Panc1 (cell line): ENCODE measurements at regions not wholly inside any gene's neighbourhood (a gene's known extent, or its start where the extent isn't known, plus 50 kb on each side); places are given as distances from the start of the nearest gene placed in this dataset.

Experiments used
- POLR2AphosphoS5 ChIP-seq: IDR thresholded peaks from 2 replicates; pipeline ENCODE4 v1.6.1; 2012; ENCODE audit warnings: mild to moderate bottlenecking, low read depth, low read length, moderate library complexity
- TCF7L2 ChIP-seq: IDR thresholded peaks from 2 replicates; pipeline ENCODE4 v1.6.1; 2011; ENCODE audit warnings: mild to moderate bottlenecking, low read depth, low read length, inconsistent platforms
- TF ChIP-seq, protein P1 (sequence below): fragments of 450-650 bp; IDR thresholded peaks from 2 replicates; pipeline ENCODE4 v1.5.1; 2017; ENCODE audit warnings: mild to moderate bottlenecking
- TF ChIP-seq, protein P2 (sequence below), 2 experiments: IDR thresholded peaks; 2 replicates each; pipeline ENCODE4 v1.6.1; 2011 to 2012; ENCODE audit warnings: low read depth in 2 of 2, control low read depth in 1 of 2, low read length in 1 of 2, mild to moderate bottlenecking in 1 of 2, moderate library complexity in 1 of 2; ENCODE audit not compliant: insufficient read depth in 1 of 2

DNA sequence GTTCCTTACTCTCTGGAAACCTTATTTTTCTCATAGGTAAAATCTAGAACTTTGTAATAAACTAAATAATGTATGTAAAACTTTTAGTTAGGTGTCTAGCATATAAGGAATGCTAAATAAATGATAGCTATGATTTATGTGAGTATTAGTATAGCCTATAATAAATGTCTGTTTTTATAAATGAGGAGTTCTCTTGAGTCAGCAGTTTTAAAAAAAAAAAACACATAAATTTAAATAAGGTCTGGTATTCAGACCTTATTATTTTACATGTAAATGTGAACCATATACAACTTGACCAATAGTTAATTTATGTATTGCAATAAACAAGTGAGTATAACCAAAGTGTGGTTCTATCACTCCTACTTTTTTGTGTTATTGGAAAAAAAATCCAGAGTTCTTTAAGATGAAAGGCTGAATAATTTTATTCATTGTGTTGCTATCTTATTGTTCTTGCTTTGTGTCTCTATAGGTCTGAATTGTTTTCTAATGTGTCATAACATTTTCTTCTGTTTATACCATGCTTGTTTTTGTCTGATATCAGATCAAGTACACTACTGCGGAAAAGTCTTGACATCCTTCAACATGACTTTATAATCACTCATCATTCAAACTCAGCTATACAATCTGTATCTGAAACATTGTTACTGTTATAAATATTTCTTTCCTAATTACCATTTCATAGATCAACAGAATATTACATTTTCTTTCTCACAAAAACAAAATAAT is 115.7 kb downstream of the RASSF9 start:
- TF ChIP-seq, protein P1, sequence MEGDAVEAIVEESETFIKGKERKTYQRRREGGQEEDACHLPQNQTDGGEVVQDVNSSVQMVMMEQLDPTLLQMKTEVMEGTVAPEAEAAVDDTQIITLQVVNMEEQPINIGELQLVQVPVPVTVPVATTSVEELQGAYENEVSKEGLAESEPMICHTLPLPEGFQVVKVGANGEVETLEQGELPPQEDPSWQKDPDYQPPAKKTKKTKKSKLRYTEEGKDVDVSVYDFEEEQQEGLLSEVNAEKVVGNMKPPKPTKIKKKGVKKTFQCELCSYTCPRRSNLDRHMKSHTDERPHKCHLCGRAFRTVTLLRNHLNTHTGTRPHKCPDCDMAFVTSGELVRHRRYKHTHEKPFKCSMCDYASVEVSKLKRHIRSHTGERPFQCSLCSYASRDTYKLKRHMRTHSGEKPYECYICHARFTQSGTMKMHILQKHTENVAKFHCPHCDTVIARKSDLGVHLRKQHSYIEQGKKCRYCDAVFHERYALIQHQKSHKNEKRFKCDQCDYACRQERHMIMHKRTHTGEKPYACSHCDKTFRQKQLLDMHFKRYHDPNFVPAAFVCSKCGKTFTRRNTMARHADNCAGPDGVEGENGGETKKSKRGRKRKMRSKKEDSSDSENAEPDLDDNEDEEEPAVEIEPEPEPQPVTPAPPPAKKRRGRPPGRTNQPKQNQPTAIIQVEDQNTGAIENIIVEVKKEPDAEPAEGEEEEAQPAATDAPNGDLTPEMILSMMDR, result no peak
- TF ChIP-seq TCF7L2 (no peak), POLR2AphosphoS5 (no peak)
- TF ChIP-seq, protein P2, sequence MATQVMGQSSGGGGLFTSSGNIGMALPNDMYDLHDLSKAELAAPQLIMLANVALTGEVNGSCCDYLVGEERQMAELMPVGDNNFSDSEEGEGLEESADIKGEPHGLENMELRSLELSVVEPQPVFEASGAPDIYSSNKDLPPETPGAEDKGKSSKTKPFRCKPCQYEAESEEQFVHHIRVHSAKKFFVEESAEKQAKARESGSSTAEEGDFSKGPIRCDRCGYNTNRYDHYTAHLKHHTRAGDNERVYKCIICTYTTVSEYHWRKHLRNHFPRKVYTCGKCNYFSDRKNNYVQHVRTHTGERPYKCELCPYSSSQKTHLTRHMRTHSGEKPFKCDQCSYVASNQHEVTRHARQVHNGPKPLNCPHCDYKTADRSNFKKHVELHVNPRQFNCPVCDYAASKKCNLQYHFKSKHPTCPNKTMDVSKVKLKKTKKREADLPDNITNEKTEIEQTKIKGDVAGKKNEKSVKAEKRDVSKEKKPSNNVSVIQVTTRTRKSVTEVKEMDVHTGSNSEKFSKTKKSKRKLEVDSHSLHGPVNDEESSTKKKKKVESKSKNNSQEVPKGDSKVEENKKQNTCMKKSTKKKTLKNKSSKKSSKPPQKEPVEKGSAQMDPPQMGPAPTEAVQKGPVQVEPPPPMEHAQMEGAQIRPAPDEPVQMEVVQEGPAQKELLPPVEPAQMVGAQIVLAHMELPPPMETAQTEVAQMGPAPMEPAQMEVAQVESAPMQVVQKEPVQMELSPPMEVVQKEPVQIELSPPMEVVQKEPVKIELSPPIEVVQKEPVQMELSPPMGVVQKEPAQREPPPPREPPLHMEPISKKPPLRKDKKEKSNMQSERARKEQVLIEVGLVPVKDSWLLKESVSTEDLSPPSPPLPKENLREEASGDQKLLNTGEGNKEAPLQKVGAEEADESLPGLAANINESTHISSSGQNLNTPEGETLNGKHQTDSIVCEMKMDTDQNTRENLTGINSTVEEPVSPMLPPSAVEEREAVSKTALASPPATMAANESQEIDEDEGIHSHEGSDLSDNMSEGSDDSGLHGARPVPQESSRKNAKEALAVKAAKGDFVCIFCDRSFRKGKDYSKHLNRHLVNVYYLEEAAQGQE (IDR thresholded peaks at IDR 0.05; ENCODE audit: insufficient read depth in 1 of 2, low read depth in 2 of 2, low read length in 1 of 2), result no peak
